GM12872 (cell line): ENCODE measurements at regions not wholly inside any gene's neighbourhood (a gene's known extent, or its start where the extent isn't known, plus 50 kb on each side); places are given as distances from the start of the nearest gene placed in this dataset.

Experiments
- TF ChIP-seq, protein P1 (sequence below): IDR thresholded peaks from 3 replicates; pipeline ENCODE4 v1.5.1; 2011; ENCODE audit warnings: low read depth, mild to moderate bottlenecking, low read length, moderate library complexity; ENCODE audit not compliant: insufficient read depth

DNA sequence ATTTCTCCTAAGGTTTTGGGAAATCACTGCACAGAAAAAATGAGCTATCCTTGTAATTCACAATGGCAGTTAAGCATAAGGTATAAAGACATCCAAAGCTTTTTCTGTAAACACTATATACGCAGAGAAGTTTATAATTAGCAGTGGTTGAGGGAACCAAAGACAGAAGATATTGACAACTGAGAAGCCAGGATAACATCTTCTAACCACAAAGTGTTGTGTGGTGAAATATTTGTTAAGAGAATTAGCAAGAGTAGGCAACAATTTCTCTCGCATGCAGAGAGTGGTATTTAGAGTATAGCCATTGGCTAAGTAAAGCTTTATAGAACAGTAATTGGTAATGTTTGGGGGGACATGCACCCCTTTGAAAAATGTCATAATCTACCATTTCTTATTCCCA lies 123.7 kb upstream of the USP15 start:
- TF ChIP-seq, protein P1, sequence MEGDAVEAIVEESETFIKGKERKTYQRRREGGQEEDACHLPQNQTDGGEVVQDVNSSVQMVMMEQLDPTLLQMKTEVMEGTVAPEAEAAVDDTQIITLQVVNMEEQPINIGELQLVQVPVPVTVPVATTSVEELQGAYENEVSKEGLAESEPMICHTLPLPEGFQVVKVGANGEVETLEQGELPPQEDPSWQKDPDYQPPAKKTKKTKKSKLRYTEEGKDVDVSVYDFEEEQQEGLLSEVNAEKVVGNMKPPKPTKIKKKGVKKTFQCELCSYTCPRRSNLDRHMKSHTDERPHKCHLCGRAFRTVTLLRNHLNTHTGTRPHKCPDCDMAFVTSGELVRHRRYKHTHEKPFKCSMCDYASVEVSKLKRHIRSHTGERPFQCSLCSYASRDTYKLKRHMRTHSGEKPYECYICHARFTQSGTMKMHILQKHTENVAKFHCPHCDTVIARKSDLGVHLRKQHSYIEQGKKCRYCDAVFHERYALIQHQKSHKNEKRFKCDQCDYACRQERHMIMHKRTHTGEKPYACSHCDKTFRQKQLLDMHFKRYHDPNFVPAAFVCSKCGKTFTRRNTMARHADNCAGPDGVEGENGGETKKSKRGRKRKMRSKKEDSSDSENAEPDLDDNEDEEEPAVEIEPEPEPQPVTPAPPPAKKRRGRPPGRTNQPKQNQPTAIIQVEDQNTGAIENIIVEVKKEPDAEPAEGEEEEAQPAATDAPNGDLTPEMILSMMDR, result no peak

DNA sequence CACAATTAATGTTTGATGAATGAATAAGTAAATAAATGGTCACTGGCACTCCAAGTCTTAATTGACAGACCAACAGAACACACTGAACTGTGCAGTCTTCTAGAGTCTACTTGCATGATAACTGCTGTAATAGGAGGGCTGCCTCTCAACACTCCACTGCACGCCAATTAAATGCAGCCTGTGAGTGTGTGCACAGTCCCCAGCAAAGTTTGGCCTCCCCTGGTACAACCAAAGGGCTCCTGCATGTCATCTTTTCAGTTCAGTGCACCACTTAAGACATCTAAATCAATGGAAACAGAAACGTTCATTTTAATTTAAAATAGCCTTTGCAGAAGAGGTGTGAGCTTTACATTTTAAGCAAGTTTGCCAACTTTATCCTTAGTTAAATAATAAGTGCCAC lies 121.7 kb upstream of the USP15 start:
- TF ChIP-seq, protein P1, result no peak

DNA sequence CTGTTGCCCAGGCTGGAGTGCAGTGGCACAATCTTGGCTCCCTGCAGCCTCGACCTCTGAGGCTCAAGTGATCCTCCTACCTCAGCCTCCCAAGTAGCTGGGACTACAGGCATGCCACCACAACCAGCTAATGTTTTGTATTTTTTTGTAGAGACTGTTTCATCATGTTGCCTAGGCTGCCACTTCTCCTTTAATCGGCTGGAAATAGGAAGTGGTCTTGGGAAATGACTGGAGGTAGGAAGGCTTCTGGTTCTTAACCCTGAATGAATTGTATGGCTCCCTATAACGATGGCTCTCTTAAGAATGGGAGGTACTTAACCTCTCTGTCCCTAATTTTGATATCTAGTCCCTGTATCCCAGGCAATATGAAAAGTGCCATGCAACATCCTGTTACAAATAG lies 113.9 kb upstream of the USP15 start:
- TF ChIP-seq, protein P1, result no peak

DNA sequence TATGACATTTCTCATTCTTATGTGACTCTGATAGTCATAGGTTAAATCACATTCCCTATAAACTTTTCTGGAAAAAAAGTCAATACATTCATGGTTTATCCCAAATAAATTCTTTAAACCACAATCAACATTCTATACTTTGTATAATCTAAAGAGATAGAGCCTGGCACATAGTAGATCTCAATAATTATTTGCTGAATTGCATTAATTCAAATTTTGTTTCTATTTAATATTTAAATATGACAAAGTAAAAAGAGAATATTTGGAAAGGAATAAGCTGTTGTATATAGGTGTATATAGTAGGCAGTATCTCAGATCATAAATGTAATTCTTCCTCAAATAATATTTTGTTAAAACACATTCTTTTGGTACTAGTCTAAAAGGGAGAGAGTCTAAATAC lies 102.2 kb upstream of the USP15 start:
- TF ChIP-seq, protein P1, result no peak

DNA sequence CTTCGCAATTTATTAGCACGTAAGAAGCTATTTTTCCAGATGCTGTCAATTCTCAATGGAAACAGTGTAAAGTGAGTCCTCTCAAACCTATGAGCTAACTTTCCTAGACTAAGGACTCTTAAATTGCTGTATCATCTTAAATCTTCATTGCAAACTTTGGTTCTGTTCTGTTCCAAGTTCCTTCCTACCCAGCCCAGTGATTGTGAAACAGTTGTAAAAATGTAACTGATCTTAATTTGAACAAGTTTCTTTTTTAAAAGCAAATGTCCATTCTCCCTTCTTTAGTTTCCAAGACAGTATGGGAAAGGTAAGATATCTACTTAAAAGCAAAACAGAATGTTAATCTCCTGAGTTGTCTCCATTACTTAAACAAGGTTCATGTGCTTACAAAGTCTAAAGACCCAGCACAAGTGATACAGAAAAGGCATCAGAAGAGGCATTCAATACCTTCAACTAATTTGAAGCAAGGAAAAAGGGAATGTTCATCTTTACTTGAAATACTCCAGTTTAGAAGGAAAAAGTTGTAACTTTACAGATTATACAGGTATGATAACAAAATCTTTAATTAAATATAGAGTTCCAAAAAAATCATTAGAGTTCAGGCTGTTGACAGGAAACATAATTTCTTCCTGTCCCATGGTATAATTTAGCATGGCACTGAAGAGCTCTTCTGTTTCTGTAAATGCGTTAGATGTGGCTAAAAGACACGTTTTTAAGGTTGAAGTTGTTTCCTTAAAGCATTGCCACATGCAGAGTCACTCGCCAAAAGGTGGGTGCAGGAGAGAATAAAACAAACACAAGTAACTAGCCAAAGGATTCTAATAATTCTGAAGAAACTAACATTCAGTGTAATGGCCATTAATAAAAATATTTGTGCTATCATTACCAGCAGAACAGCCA lies 101.5 kb upstream of the USP15 start:
- TF ChIP-seq, protein P1, result no peak

DNA sequence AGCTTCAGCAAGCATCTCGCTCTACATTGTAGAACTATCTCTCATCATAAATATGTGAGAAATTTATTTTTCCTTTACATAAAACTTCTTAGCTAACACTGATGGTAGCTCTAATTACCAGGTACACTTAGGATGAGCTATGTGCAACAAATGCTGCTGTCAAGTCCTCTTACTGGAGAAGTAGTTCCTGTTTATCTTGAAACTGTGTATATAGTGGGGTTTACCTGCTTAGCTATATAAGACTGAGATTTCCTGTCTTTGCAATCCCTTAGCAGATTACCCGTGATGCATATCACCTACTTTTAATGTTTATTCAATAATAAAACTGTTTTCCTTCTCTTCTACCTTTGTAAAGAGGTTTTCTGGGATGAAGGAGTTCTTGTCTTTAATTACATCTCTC lies 98.0 kb upstream of the USP15 start:
- TF ChIP-seq, protein P1, result no peak

DNA sequence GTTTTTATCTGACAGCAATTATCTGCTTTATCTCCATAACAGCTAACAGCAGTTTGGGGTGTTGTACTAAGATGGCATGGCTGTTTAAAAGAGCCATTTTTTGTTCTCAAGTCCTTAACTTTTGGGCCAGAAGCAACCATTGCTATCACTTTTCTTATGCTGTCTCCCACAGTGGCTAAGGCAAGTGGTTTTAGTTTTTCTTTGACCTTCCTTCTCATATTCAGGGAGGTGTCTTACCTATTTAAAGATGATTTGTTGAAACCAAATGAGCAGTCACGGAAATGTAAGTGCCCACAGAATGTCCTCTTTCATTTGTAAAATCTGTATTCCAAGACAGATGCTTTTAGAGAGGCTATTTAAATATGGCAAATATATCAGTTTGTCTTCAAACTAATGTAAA lies 96.8 kb upstream of the USP15 start:
- TF ChIP-seq, protein P1, result no peak

DNA sequence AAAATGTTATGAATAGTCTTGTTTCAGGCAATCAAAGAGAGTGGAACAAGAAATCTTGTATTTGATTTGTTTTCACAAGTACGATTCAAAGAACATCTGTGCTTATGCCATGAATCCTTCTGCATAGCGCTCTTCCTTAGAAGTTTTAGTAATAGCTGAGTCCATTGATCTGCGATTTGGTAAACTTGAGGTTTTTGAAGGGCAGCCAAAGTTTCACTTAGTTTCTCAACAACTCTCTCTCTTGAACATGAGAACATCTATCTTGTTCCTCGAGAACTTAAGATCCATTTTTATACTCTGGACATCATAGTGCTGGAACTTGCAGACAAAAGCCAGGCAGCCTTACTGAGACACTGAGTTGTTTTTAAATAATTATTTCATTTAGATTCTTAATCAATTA lies 96.2 kb upstream of the USP15 start:
- TF ChIP-seq, protein P1, result no peak
